ENCODE measurements at regions not wholly inside any gene's neighbourhood (a gene's known extent, or its start where the extent isn't known, plus 50 kb on each side); places are given as distances from the start of the nearest gene placed in this dataset.

- TF ChIP-seq CTCF (IDR thresholded peaks at IDR 0.05) (no peak), POLR2A (IDR thresholded peaks at IDR 0.05) (no peak)
Measured at GRCh38 chr5:158559066-158559465, 540.6 kb downstream of the EBF1 start.

All from lower leg skin (tissue), 3 donors.